GM12872 (cell line): ENCODE measurements at regions not wholly inside any gene's neighbourhood (a gene's known extent, or its start where the extent isn't known, plus 50 kb on each side); places are given as distances from the start of the nearest gene placed in this dataset.

ENCODE experiments used
- CTCF ChIP-seq: IDR thresholded peaks from 3 replicates; pipeline ENCODE4 v1.5.1; 2011; ENCODE audit warnings: low read depth, mild to moderate bottlenecking, low read length, moderate library complexity; ENCODE audit not compliant: insufficient read depth

GRCh38 chr6:115873901-115874300 is 186.8 kb downstream of the FRK start:
- TF ChIP-seq CTCF: no peak

- TF ChIP-seq CTCF: no peak
Measured at GRCh38 chr6:115870464-115870863, 190.2 kb downstream of the FRK start.

GRCh38 chr6:115865914-115866313 is 194.8 kb downstream of the FRK start:
- no peak for TF ChIP-seq CTCF

GRCh38 chr6:115863211-115863610 is 197.5 kb downstream of the FRK start:
- no peak for TF ChIP-seq CTCF

- TF ChIP-seq CTCF: no peak
Measured at GRCh38 chr6:115854866-115855665, 205.6 kb downstream of the FRK start.

GRCh38 chr6:115847671-115848070 is 213.0 kb downstream of the FRK start:
- no peak for TF ChIP-seq CTCF

- no peak for TF ChIP-seq CTCF
Measured at GRCh38 chr6:115843945-115844344, 216.7 kb downstream of the FRK start.
